Medulla oblongata (tissue), 1 donor: ENCODE measurements at regions not wholly inside any gene's neighbourhood (a gene's known extent, or its start where the extent isn't known, plus 50 kb on each side); places are given as distances from the start of the nearest gene placed in this dataset.

Source experiments
- DNase-seq: peaks from one replicate; pipeline ENCODE4 v3.0.0-alpha.2; 2015; ENCODE audit errors: extremely low spot score

- DNase-seq, result no peak
Measured at GRCh38 chr6:135798751-135799515, 52.6 kb upstream of the PDE7B start.
